ENCODE measurements at regions not wholly inside any gene's neighbourhood (a gene's known extent, or its start where the extent isn't known, plus 50 kb on each side); places are given as distances from the start of the nearest gene placed in this dataset.

DNA sequence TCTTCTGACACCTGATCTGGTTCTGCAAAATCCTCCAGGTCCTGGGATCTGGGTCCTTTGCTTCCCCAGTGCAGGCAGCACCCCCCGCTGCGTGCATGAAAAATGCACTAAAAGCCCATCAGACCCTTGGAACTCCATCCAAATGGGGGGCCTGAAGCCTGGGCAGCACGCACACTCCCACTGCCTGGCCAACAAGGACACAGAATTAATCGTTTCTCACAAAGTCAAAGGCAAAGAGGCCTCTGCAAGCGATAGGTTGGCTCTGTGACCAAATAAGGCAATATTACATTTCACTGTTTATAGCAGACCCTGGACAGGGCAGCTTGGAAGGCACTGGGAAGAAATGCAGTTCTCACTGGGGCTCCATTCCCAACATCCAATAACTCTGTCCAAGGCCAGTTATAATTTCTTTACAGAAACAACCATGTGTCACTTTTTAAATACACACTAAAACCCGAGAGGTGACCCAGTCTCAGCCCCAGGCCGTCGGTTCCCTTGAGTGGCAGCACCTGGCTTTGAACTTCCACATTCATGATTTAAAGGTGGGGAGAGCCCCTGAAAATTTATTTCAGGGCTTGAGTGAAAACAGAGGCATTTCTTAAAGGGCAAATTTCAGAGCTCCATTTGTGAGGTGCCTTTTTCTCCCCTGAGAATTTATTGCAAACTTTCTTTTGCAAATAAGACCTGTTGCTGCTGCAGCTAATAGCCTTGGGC is 114.4 kb upstream of the ANO1 start:
- in situ Hi-C loops (cut with MboI; ENCODE audit: low sequenced_read_pairs), result no loop called here

DNA sequence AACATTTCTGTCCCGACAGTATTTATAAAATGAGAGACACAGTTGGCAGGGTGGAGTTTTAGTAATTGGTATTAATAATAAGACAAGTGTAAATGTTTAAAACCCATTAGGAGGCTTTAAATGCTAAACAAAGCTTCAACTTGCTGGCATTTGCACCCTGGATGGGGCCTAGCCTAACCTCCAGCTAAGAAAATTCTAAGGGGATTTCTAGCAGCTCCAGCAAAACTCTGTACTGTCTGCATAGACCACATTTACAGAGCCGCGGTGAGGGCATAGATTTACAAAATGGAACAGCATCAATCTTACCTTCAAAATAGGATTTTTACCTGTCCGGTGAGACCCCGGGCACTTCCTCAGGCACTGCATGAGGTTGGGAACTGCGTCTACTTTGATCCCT is 113.9 kb upstream of the ANO1 start:
- in situ Hi-C loops (cut with MboI; ENCODE audit: low sequenced_read_pairs), result no loop called here

DNA sequence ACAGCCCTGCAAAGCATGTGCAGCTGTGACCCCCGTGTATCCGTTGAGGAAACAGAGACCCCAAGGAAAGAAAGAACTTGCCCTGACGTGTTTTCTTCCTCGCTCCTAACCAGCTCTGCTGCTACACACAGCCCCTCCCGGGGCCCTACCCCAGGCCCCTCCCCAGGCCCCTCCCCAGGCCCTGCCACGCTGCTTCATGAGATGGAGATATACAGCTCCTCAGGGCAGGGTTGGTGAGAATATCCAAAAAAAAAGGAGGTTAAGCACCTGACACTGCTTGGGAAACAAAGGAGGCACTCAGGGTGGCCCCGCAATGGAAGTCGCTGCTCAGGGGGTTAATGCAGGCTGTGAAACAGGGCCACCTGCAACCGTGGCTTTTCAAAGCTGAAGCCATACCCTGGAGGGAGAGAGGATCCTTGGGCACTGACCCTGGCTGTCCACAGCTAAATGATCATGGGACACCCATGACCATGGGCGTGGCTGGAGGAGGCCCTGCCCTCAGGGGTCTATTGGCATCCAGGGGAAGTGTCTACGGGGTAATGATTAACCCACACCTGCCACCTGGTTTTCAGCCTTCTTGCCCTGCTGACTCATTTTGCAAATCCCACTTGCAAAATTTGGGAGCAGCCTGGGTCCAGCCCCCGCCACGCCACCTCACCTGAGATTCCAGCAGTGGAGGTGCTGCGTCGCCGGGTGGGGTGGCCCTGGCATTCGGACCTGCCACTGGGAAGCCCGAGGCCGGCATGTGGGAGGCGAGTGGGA is 112.1 kb upstream of the ANO1 start:
- in situ Hi-C loops (cut with MboI; ENCODE audit: low sequenced_read_pairs), result no loop called here

DNA sequence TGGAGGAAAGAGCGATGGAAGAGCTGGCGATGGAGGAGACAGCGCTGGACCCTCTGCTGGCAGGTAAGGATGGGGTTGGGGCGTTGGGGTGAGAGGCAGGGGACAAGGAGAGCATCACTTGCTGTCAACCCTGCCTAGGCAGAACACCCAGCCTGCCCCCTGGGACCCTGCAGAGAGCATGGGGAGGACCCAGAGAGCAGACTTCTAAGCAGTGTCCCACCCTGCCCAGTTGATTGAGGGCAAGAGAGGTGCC is 111.6 kb upstream of the ANO1 start:
- in situ Hi-C loops (cut with MboI; ENCODE audit: low sequenced_read_pairs), result no loop called here

DNA sequence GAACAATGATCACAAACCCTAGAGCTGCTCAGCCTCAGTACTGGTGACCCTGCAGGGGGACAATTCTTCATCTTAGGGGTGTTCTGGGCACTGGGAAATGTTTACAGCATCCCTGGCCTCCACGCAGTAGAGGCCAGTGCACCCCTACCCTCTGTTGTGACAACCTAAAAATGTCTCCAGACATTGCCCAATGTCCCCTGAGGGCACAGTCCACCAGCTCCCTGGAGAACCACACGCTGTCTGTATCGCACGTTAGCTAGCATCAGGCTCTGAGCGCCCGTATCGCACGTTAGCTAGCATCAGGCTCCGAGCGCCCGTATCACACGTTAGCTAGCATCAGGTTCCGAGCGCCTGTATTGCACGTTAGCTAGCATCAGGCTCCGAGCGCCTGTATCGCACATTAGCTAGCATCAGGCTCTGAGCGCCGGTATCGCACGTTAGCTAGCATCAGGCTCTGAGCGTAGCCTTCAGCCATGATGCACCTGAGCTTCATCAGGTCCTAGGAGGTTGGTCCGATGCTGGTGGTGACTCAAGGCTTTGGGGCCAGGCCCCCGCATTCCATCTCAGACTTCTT is 111.1 kb upstream of the ANO1 start:
- in situ Hi-C loops (cut with MboI; ENCODE audit: low sequenced_read_pairs), result no loop called here

DNA sequence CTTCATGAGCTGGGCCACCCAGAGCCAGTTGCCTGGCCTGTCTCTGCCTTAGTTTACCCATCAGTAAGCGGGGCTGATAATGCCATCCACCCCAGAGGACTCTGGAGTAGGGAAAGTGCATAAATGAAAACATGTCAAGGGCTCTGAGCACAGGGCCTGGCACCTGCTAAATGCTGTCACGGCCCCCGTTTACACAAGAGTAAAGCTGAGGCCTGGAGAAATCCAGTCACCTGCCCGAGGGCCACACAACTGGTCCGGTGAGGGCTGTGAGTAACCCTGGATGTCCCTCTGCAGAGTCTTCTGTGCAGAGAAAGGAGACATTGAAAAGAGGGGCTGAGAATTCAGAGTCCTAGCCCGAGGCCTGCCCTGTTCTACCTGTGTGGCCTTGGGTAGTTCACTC is 110.6 kb upstream of the ANO1 start:
- in situ Hi-C loops (cut with MboI; ENCODE audit: low sequenced_read_pairs), result no loop called here

DNA sequence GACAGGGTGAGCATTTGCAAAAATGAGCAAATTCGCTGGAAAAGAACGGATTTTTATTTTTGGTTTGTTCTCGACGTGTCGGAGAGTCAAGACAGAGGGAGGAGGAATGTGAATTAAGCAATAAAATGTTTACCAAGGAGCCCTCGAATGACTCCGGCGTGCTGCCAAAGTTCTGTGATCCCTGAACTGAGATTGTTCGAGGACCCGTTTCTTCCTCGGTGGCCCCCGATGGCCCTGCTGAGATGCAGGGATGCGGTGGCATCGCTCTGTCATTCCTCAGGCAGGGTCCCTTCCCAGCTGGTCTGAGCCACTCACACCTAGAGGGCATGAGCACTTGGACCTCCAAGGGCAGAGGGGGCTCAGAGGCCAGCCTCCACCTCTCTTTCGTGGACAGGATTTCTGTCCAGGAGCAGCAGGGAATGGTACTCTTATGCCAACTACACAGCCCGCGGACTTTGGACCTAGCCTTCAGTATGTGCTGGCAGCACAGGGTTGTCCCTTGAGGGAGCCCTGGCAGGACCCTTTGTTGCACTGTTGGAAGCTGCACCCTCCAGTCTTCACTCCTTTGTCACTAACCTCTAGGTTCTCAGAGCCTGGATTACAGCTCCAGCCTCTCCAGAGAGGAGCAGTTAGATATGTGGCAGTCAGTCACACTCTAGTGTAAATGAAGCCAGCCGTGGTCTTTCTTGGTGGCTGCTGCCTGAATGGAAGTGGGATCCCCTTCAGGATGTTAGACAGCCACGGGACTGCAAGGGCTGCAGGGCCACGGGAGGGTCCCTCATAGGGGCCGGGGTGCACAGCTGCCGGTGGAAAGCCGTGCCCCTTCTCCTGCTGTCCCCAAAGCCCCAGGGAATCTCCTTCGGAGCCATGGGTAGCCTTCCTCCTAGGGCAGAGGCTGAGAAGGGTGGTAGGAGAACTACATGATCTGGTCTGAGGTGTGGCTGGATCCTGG is 109.4 kb upstream of the ANO1 start:
- in situ Hi-C loops (cut with MboI; ENCODE audit: low sequenced_read_pairs), result no loop called here

DNA sequence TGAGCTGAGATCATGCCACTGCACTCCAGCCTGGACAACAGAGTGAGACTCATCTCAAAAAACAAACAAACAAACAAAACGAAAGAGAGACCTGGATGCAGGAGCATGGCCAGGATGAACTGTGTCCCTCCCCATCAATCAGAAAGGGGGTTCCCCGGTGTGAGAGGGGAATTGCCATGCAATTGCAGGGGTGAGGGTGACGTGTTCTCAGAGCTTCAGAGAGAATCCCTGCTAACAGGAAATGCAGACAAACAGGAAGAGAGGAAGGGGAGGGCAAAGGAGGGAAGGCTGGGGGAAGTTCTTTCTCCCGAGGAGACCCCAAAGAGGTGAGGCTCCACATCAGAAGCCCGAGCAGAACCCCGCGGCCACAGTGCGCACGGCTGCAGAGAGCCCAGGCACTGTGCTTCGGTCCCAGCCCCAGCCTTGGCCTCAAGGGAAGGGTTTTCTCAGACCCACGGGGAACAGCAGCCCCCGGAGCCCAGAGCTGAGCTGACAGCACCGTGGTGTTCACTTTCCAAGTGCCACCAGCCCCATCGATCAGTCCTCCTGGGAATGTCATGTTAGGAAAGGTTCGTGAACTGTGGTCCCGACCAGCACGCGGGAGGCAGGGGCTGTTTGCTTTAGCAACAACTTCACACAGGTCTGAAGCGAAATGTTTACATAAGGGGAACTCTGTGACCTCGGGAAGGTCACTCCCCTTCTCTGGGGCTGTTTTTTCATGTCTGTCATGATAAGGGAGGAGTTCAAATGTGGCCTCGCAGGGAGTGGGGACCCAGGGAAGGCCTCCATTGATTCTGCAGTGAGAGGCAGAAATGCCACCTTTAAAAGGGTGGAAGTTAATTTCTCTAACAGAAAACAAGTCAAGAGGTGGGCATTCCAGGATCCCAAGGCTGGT is 108.0 kb upstream of the ANO1 start:
- in situ Hi-C loops (cut with MboI; ENCODE audit: low sequenced_read_pairs), result no loop called here

DNA sequence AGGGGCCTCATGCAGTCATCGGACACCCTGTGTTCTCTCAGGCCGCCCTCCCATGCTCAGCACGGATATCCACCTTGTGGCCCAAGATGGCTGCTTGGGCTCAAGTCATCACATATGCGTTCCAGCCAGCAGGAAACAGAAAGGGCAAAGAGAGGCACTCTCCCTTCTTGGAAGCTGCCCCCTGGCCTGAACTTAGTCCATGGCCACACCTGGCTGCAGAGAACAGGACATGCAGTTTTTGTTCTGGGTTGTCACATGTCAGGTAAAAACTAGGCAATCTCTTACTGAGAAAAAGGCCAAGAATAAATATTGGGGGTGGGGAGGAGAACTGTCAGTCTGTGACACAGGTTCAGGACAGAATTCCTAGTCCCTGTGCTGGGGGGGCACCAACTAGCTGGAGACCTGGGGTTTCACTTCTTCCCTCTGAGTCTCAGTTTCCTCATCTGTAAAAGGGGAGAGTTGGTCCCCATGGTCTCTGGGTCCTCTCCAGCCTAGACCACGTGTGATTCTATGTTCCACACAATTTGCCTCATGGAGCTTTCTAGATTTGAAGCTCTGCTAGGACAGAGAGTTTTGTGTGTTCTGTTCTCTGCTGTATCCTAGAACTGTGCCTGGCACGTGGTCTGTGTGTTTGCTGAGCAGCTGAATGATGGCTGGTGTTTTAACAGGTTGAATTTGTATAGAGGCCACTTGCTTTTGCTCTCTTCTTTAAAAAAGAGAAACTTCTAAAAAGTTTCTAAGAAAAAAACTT is 107.2 kb upstream of the ANO1 start:
- in situ Hi-C loops (cut with MboI; ENCODE audit: low sequenced_read_pairs), result no loop called here

DNA sequence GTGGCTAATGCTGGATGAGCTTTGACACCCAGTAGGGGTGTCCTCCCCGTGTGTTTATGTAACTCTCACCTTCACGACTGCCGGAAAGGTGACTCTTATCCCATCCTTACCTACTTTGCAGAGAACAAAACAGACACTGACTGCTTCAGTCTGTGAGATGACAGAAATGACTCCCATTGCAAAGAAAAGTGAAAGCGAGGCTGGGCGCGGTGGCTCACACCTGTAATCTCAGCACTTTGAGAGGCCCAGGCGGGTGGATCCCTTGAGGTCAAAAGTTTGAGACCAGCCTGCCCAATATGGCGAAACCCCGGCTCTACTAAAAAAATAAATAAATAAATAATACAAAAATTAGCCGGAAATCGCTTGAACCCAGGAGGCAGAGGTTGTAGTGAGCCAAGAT is 106.4 kb upstream of the ANO1 start:
- in situ Hi-C loops (cut with MboI; ENCODE audit: low sequenced_read_pairs), result no loop called here

DNA sequence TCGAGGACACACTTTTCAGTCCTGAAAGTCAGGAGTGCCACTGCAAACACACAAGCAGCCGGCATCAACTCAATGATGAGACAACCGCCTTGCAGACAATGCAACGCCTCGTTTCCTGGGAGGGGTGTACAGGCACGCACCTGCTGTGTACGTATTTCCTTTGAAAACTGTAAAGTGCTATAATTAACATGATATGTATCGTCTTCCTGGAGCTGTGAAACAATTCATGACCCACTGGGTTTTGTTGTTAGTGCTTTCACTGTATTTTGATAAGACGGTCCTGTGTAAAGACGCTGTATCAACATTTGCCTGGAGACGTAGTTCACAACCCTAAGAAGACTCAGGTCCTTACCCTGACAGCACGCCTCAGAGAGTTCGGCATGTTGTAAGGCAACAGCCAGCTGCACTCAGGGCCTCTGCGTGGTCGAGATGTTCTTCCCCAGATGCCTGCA is 105.7 kb upstream of the ANO1 start:
- in situ Hi-C loops (cut with MboI; ENCODE audit: low sequenced_read_pairs), result no loop called here

DNA sequence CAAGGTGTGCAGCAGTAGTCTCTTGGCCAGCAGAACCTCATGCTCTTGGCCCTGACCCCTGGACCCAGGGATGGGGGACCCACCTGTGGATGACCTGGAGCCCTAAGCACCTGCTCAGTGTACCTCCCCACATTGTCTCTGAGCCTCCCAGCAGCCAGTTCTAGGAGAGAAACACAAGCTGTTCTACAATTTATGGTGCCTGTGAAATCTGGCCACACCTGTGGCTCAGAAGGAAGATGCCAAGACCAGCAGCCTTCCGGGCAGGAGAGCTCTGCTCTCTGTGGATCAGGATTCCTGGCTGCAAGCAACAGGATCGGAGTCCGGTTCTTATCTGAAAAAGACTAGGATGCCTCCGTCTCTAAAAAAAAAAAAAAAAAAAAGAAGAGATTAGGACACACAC is 103.6 kb upstream of the ANO1 start:
- in situ Hi-C loops (cut with MboI; ENCODE audit: low sequenced_read_pairs), result no loop called here

DNA sequence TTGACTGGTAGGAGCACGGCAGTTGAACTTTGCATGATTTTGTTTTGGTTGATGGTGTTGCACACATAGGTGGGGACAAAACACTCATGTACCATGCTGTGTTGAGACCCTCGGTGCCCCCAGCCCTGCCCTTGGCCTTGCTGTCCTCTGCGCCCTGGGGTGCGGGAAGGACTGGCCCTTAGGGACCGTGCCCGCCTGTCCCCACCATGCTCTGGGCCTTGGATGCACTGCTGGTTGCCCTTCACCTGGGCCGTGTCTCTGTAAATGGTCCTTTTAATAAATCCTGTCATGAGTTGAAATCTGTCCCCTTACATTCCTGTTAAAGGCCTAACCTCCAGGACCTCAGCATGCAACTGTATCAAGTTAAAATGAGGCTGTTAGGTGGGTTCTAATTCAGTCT is 102.3 kb upstream of the ANO1 start:
- in situ Hi-C loops (cut with MboI; ENCODE audit: low sequenced_read_pairs), result no loop called here

DNA sequence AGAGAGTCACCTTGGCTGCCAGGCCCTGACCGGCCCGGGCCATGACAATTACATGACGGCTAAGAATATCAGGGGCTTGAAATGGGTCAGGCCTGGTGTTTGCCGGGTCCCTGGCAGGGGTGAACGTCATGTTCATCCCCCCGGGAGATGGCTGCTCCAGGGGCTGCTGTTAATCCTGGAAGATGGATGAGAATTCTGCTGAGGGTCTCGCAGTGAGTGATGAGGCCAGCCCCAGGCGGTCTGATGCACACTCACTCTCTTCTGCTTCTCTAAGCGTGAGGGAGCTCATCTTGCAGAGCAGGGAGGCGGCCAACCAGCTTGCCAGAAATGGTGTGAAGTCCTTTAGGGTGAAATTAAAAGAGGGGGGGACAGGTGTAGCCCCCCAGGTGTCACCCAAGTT is 101.3 kb upstream of the ANO1 start:
- in situ Hi-C loops (cut with MboI; ENCODE audit: low sequenced_read_pairs), result no loop called here

DNA sequence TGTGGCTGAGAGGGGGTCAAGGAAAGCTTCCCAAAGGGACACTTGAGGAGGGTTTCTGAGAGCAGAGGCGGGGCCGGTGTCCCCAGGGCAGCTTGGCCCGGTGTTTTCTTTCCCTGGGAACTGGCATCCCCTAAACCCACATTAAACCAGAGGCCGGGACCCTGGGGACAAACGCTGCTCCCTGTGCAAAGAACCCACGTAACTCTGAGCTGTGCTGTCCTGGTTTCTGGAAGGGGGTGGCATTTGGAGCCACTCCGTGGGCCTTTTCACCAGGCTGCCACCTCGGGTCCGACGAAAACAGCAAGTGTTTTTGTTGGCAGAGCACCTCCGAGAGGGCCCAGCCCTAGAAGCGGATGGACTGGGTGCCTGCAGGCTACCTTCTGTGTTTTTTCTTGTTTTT is 100.2 kb upstream of the ANO1 start:
- in situ Hi-C loops (cut with MboI; ENCODE audit: low sequenced_read_pairs), result no loop called here

DNA sequence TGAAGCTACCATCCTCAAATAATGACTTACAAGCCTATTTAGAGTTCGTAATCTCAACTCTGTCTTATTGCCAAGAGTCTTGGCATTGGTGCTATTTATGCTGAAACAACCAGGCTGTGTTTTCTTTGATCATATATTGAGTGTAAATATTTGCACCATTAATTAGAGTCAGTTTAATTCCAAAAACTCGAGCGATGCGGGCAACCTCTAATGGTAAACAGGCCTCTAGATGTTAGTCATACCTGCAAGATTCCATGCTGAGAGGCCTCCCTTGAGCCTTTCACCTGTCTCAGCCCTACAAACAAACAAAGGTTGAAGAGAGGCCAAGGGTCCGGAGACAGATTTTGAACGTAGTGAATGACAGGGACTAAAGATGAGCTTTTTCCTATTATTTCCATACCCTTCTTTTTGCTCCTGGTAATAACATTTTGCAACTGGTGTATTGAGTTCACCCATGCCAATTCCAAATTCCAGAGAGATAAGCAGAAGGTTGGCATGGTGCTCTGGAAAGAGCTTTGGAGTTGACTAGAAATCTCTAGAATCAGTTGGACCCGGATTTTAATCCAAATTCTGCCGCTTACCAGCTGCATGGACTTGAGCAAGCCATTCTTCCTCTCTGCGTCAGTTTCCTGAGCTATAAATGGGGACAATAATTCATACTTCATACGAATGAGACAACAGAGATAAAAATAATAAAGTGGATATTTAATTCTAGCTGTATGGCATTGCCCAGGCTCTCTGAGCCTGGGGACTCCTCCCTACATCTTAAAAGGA is 99.1 kb upstream of the ANO1 start:
- in situ Hi-C loops (cut with MboI; ENCODE audit: low sequenced_read_pairs), result no loop called here

DNA sequence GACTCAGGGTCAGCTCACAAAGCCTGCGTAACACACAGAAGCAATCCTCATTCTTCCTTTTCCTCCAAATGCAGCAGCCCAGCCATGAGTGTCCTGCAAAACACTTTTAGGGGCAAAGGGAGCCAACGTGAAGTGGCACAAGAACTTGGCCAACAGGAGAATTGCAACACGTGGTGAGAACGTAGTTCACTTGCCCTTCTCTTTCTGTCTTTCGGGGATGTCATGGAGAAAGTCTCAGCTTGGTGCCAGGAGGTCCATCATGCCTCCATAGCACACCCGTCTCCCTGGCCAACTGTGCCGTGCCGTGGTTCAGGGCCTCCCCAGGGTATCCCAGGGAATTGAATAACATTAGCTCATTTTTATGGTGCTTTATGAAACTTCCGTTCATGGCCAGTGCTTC is 98.5 kb upstream of the ANO1 start:
- in situ Hi-C loops (cut with MboI; ENCODE audit: low sequenced_read_pairs), result no loop called here

DNA sequence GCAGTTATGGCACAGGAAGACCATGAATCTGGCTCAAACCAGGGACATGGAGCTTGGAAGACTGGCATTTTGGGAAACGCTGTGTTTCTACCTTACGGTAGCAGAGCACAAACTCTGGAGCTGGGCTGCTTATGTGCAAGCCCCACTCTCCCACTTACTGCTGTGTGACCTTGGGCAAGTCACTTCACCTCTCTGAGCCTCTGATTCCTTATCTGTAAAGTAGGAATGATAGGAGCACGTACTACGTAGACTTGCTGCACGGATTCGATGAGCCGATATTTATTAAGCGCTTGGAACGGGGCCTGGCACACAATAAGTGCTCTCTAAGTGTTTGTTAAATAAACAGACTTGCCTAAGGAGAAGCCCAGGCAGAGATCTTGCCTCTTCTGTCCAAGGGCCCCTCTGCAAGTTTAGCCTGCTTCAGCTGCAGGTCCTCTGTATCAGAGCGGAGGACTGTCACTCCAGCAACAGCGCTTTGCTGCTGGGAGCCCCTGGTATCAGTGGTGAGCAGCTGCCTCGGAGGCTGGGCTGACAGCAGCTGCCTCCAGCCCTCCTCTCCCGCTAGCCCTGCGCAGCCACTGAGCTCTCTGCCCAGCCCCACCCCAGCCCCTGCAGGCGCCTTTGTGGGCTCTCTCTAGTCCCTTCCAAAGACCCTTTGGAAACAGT is 96.9 kb upstream of the ANO1 start:
- in situ Hi-C loops (cut with MboI; ENCODE audit: low sequenced_read_pairs), result no loop called here

Data from HL-60/S4 (cell line).